ENCODE measurements at regions not wholly inside any gene's neighbourhood (a gene's known extent, or its start where the extent isn't known, plus 50 kb on each side); places are given as distances from the start of the nearest gene placed in this dataset.

DNA sequence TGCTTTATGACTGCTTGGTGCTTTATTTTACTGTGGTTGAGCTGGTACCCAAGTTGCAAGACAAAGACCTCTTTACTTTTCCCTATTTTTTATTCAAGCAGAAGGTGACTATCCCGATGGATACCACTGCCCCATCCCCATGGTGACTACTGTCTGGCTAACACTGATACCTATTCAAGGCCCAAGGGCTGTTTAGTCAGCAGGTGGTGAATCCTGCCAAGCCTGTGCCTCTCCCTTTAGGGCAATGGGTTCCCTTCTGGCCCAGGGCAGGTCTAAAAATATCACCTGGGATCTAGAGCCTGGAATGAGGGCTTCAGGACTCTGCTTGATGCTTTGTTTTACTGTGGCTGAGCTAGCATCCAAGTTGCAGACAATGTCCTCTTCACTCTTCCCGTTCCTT, 510.0 kb upstream of the GRAMD2B start:
- intact Hi-C loops (cut with micrococcal nuclease; ENCODE audit: unreplicated experiment): no loop called here

More for the DNA sequence above, 510.0 kb upstream of the GRAMD2B start:
- Histone ChIP-seq H3K9ac (ENCODE audit: insufficient read depth, low read depth, low read length) (no peak overlapping the region), H3K27ac (ENCODE audit: extremely low read length, insufficient read depth, low read length) (no peak overlapping the region), H3K4me3 (replicated peaks in 1 of 3; ENCODE audit: insufficient read depth in 1 of 3, low read depth in 2 of 3, low read length in 3 of 3) (no peak overlapping the region), H3K4me1 (ENCODE audit: insufficient read depth, low read length) (no peaks in the 10 kb centered on the region), H3K4me2 (ENCODE audit: low read depth, low read length) (no peak overlapping the region), H3K79me2 (ENCODE audit: insufficient read depth, low read length) (no peaks in the 10 kb centered on the region), H2AFZ (ENCODE audit: low read length) (no peak overlapping the region), H4K20me1 (ENCODE audit: insufficient read depth, low read length) (no peaks in the 10 kb centered on the region), H3K9me3 (ENCODE audit: low read length) (peaks cover 89% of the 10 kb centered on the region), H3K36me3 (replicated peaks in 1 of 2; ENCODE audit: control insufficient read depth in 1 of 2, insufficient read depth in 2 of 2, low read length in 2 of 2) (no peaks in the 10 kb centered on the region), H3K27me3 (ENCODE audit: control insufficient read depth in 1 of 2, insufficient read depth in 2 of 2, low read length in 2 of 2) (no peaks in the 10 kb centered on the region)
- 0% methylated on average over 2 of the region's 2 CpGs for WGBS (ENCODE audit: low lambda C conversion rate)
- no TSS peak for BruUV-seq (replicated peaks)
- in situ Hi-C loops (cut with HindIII; ENCODE audit: extremely low pct_ligation_motif_present, low pct_unique_long_range_greater_than_20kb): no loop called here
- TF ChIP-seq ZNF138 (CRISPR knock-in tag; IDR thresholded peaks at IDR 0.05; ENCODE audit: low read depth) (no peak), NKX3-1 (CRISPR knock-in tag; IDR thresholded peaks at IDR 0.05) (no peak), ZNF569 (CRISPR knock-in tag; IDR thresholded peaks at IDR 0.05; ENCODE audit: borderline replicate concordance) (no peak), SKI (IDR thresholded peaks at IDR 0.05; ENCODE audit: partially characterized antibody) (no peak), ZSCAN9 (CRISPR knock-in tag; IDR thresholded peaks at IDR 0.05; ENCODE audit: borderline replicate concordance) (no peak), RFXANK (CRISPR knock-in tag; IDR thresholded peaks at IDR 0.05) (no peak), EP300 (IDR thresholded peaks at IDR 0.05; ENCODE audit: low read depth in 2 of 2, low read length in 2 of 2) (no peak), EP300 (CRISPR knock-in tag; IDR thresholded peaks at IDR 0.05; ENCODE audit: borderline replicate concordance) (no peak), CHD4 (IDR thresholded peaks at IDR 0.05; ENCODE audit: borderline replicate concordance, low read length) (no peak), NFE2L2 (IDR thresholded peaks at IDR 0.05; ENCODE audit: low read length) (no peak), ZNF260 (CRISPR knock-in tag; IDR thresholded peaks at IDR 0.05; ENCODE audit: borderline replicate concordance, low read depth) (no peak), MAZ (IDR thresholded peaks at IDR 0.05; ENCODE audit: borderline replicate concordance, low read depth, low read length) (no peak), MAZ (CRISPR knock-in tag; IDR thresholded peaks at IDR 0.05; ENCODE audit: low read depth) (no peak), ZNF678 (CRISPR knock-in tag; IDR thresholded peaks at IDR 0.05) (no peak), ZNF263 (CRISPR knock-in tag; IDR thresholded peaks at IDR 0.05) (no peak)
- TF ChIP-seq, protein P1, sequence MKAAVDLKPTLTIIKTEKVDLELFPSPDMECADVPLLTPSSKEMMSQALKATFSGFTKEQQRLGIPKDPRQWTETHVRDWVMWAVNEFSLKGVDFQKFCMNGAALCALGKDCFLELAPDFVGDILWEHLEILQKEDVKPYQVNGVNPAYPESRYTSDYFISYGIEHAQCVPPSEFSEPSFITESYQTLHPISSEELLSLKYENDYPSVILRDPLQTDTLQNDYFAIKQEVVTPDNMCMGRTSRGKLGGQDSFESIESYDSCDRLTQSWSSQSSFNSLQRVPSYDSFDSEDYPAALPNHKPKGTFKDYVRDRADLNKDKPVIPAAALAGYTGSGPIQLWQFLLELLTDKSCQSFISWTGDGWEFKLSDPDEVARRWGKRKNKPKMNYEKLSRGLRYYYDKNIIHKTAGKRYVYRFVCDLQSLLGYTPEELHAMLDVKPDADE (CRISPR knock-in tag; IDR thresholded peaks at IDR 0.05): no peak
- TF ChIP-seq, protein P2, sequence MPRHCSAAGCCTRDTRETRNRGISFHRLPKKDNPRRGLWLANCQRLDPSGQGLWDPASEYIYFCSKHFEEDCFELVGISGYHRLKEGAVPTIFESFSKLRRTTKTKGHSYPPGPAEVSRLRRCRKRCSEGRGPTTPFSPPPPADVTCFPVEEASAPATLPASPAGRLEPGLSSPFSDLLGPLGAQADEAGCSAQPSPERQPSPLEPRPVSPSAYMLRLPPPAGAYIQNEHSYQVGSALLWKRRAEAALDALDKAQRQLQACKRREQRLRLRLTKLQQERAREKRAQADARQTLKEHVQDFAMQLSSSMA (CRISPR knock-in tag; IDR thresholded peaks at IDR 0.05): no peak
- ATAC-seq (no peak), DNase-seq (ENCODE audit: low spot score) (no peak), FAIRE-seq (no peak)
- ChIA-PET CTCF (ENCODE audit: low intra/inter-chr PET ratio, low total read pairs) (no interaction called here), POLR2A (no interaction called here)

All from HepG2 (cell line).